ENCODE measurements at regions not wholly inside any gene's neighbourhood (a gene's known extent, or its start where the extent isn't known, plus 50 kb on each side); places are given as distances from the start of the nearest gene placed in this dataset.

GRCh38 chrX:107547621-107548020, 80.7 kb upstream of the PRPS1 start:
- no peak for TF ChIP-seq CTCF (IDR thresholded peaks at IDR 0.05)

- TF ChIP-seq CTCF (IDR thresholded peaks at IDR 0.05), result no peak
These were observed 79.5 kb upstream of the PRPS1 start for GRCh38 chrX:107548775-107549174.

GRCh38 chrX:107549504-107549903, 78.8 kb upstream of the PRPS1 start:
- no peak for TF ChIP-seq CTCF (IDR thresholded peaks at IDR 0.05)

GRCh38 chrX:107551546-107551945, 76.8 kb upstream of the PRPS1 start:
- TF ChIP-seq CTCF (IDR thresholded peaks at IDR 0.05), result no peak

GRCh38 chrX:107552930-107553329, 75.4 kb upstream of the PRPS1 start:
- no peak for TF ChIP-seq CTCF (IDR thresholded peaks at IDR 0.05)

GRCh38 chrX:107556967-107557366, 71.3 kb upstream of the PRPS1 start:
- no peak for TF ChIP-seq CTCF (IDR thresholded peaks at IDR 0.05)

- TF ChIP-seq CTCF (IDR thresholded peaks at IDR 0.05), result no peak
These were observed 68.8 kb upstream of the PRPS1 start for GRCh38 chrX:107559506-107559905.

GRCh38 chrX:107560041-107560440, 68.3 kb upstream of the PRPS1 start:
- no peak for TF ChIP-seq CTCF (IDR thresholded peaks at IDR 0.05)

Data from LNCAP (cell line).